Gastroesophageal sphincter (tissue), 4 donors: ENCODE measurements at regions not wholly inside any gene's neighbourhood (a gene's known extent, or its start where the extent isn't known, plus 50 kb on each side); places are given as distances from the start of the nearest gene placed in this dataset.
A peak's percentile ranks its signal among the peaks of the same experiment; 100 is the strongest.

ENCODE experiments used
- ATAC-seq: fragments of 150-250 bp; one replicate; pipeline ENCODE4 v1.9.1; 2016; ENCODE audit warnings: mild to moderate bottlenecking, moderate library complexity
- H3K27ac ChIP-seq, 4 donors: fragments of 200-600 bp; sonication (generic) in 3 of 4; 1 replicate in 3 of 4; 2 replicates in 1 of 4; pipeline ENCODE4 v1.5.1; 2016 to 2019
- H3K27me3 ChIP-seq: fragments of 200-600 bp; sonication (generic); one replicate; pipeline ENCODE4 v1.5.1; 2019
- H3K36me3 ChIP-seq, 2 donors: fragments of 200-600 bp; sonication (generic); one replicate each; pipeline ENCODE4 v1.5.1; 2019; ENCODE audit warnings: control low read depth in 1 of 2
- H3K4me1 ChIP-seq, 3 donors: fragments of 200-600 bp; sonication (generic); 1 replicate in 2 of 3; 2 replicates in 1 of 3; pipeline ENCODE4 v1.5.1; 2016 to 2019; ENCODE audit warnings: control low read depth in 2 of 3
- H3K4me3 ChIP-seq, 2 donors: fragments of 200-600 bp; sonication (generic); one replicate each; pipeline ENCODE4 v1.5.1; 2019; ENCODE audit warnings: mild to moderate bottlenecking in 1 of 2, moderate library complexity in 1 of 2
- H3K9me3 ChIP-seq, 3 donors: fragments of 200-600 bp; sonication (generic); one replicate each; pipeline ENCODE4 v1.5.1; 2017 to 2019; ENCODE audit warnings: control low read depth in 2 of 3
- CTCF ChIP-seq, 4 experiments: fragments of 200-600 bp in 2 of 4; fragments of 450-650 bp in 2 of 4; sonication (generic) in 1 of 4; IDR thresholded peaks; one replicate each; pipeline ENCODE4 v1.5.1; 2017 to 2019; ENCODE audit warnings: antibody characterized with exemption in 4 of 4, mild to moderate bottlenecking in 2 of 4, moderate library complexity in 2 of 4
- EP300 ChIP-seq: sonication (generic); formaldehyde crosslinking; IDR thresholded peaks from one replicate; pipeline ENCODE4 v1.6.1; 2017; ENCODE audit warnings: antibody characterized with exemption, mild to moderate bottlenecking
- POLR2A ChIP-seq, 2 donors: fragments of 450-650 bp; IDR thresholded peaks; one replicate each; pipeline ENCODE4 v1.6.1; 2017; ENCODE audit warnings: antibody characterized with exemption in 2 of 2, mild to moderate bottlenecking in 2 of 2, moderate library complexity in 1 of 2
- POLR2AphosphoS5 ChIP-seq: sonication (generic); formaldehyde crosslinking; IDR thresholded peaks from one replicate; pipeline ENCODE4 v1.6.1; 2017; ENCODE audit warnings: antibody characterized with exemption
- WGBS, 2 donors: methylation state at CpG; one replicate each; pipeline ENCODE4 v1.1.5; 2018; ENCODE audit warnings: low coverage in 1 of 2; 5-methylcytosine and 5-hydroxymethylcytosine counted together

GRCh38 chr5:142438573-142438972, 113.8 kb upstream of the SPRY4 start:
- Histone ChIP-seq H3K36me3 (no peaks in the 10 kb centered on the region), H3K4me3 (no peak overlapping the region), H3K4me1 (peaks cover 0 to 27% (median 10%) of the 10 kb centered on the region in 3 donors), H3K27me3 (no peaks in the 10 kb centered on the region), H3K9me3 (no peaks in the 10 kb centered on the region), H3K27ac (peak overlapping the region in 2 of 4 donors; percentile 7 to 53)
- ATAC-seq: no peak
- 70 to 93% methylated on average over 2 of the region's 2 CpGs for WGBS, 2 donors
- TF ChIP-seq EP300 (no peak), CTCF (IDR thresholded peaks at IDR 0.05) (no peak), POLR2A (IDR thresholded peaks at IDR 0.05) (no peak), POLR2AphosphoS5 (no peak)

DNA sequence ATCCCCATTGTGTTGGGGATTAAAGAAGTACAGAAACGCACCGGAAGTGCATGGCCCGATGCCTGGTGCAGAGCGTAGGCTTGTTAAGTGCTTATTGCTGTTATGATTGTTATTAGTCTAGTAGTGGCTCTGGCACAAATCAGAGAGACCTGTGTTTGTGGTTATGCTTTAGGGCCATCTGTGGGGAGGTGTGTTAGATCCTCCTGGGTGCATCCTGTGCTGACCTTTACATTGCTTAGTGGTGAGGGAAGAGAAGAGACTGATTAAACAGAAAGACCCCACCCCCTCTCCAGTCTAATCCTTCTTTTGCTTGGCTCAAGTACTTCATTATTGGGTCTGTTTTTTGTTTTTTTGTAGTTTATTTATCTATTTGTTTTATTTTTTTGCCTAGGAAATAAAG, 112.7 kb upstream of the SPRY4 start:
- H3K36me3 ChIP-seq: no peaks in the 10 kb centered on the region
- H3K27me3 ChIP-seq: no peaks in the 10 kb centered on the region
- TF ChIP-seq CTCF (IDR thresholded peaks at IDR 0.05) (no peak), POLR2AphosphoS5 (no peak), POLR2A (IDR thresholded peaks at IDR 0.05) (no peak), EP300 (no peak)
- peaks cover 0 to 37% (median 10%) of the 10 kb centered on the region in 3 donors for H3K4me1 ChIP-seq
- WGBS, 2 donors: 60 to 74% methylated on average over 4 of the region's 4 CpGs
- H3K9me3 ChIP-seq: no peaks in the 10 kb centered on the region
- no peak overlapping the region for H3K4me3 ChIP-seq
- no peak for ATAC-seq
- H3K27ac ChIP-seq: no peak overlapping the region

GRCh38 chr5:142435410-142436115, 110.7 kb upstream of the SPRY4 start:
- peaks cover 0 to 40% (median 10%) of the 10 kb centered on the region in 3 donors for H3K4me1 ChIP-seq
- no peak for TF ChIP-seq POLR2A (IDR thresholded peaks at IDR 0.05)
- H3K36me3 ChIP-seq: no peaks in the 10 kb centered on the region
- WGBS, 2 donors: 82 to 86% methylated on average over 5 to 9 of the region's 9 CpGs
- H3K4me3 ChIP-seq: no peak overlapping the region
- H3K27ac ChIP-seq: no peak overlapping the region
- no peaks in the 10 kb centered on the region for H3K27me3 ChIP-seq
- H3K9me3 ChIP-seq: no peaks in the 10 kb centered on the region
- ATAC-seq: no peak

DNA sequence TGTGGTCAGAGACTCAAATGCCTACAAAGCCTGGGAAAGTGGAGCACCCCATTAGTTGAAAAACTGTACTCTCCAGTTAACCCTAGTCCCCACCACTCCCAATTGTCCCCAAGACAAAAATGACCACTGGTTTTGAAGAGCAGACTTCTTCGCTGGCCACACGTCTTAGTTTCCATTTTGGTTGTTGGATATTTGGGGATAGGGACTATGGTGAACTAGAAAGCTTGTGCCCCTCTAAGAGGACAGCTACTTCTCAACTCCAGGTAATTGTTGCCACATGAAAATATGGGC, 109.4 kb upstream of the SPRY4 start:
- no peaks in the 10 kb centered on the region for H3K9me3 ChIP-seq
- TF ChIP-seq POLR2A (IDR thresholded peaks at IDR 0.05): no peak
- TF ChIP-seq CTCF (IDR thresholded peaks at IDR 0.05): no peak
- TF ChIP-seq EP300: no peak
- TF ChIP-seq POLR2AphosphoS5: no peak
- H3K36me3 ChIP-seq: no peaks in the 10 kb centered on the region
- H3K27ac ChIP-seq: no peak overlapping the region
- no peak for ATAC-seq
- H3K4me1 ChIP-seq: peaks cover 0 to 30% (median 7%) of the 10 kb centered on the region in 3 donors
- WGBS, 2 donors: 93 to 97% methylated on average over 2 of the region's 2 CpGs
- no peaks in the 10 kb centered on the region for H3K27me3 ChIP-seq
- H3K4me3 ChIP-seq: no peak overlapping the region

- H3K9me3 ChIP-seq: no peaks in the 10 kb centered on the region
- no peak overlapping the region for H3K27ac ChIP-seq
- no peak overlapping the region for H3K4me3 ChIP-seq
- no peaks in the 10 kb centered on the region for H3K27me3 ChIP-seq
- peaks cover 0 to 24% (median 5%) of the 10 kb centered on the region in 3 donors for H3K4me1 ChIP-seq
- no peak for TF ChIP-seq CTCF (IDR thresholded peaks at IDR 0.05)
- no peak for TF ChIP-seq EP300
- no peak for TF ChIP-seq POLR2A (IDR thresholded peaks at IDR 0.05)
- no peak for TF ChIP-seq POLR2AphosphoS5
- ATAC-seq: no peak
- H3K36me3 ChIP-seq: no peaks in the 10 kb centered on the region
- WGBS, 2 donors: 13 to 53% methylated on average over 3 to 4 of the region's 8 CpGs
Observed at GRCh38 chr5:142433526-142434321, 108.9 kb upstream of the SPRY4 start.
